ENCODE measurements at regions not wholly inside any gene's neighbourhood (a gene's known extent, or its start where the extent isn't known, plus 50 kb on each side); places are given as distances from the start of the nearest gene placed in this dataset.

- CTCF ChIA-PET = no interaction called here
- H3K9me1 ChIP-seq (replicated peaks; ENCODE audit: control insufficient read depth, extremely low read depth, insufficient read depth, low read length) = no peaks in the 10 kb centered on the region
- H3K27ac ChIP-seq (ENCODE audit: insufficient read depth, low read depth, low read length) = no peak overlapping the region
- POLR2A ChIA-PET = no interaction called here
- H2AFZ ChIP-seq (ENCODE audit: low read depth, low read length) = no peak overlapping the region
- H4K20me1 ChIP-seq (replicated peaks; ENCODE audit: control insufficient read depth, extremely low read depth, insufficient read depth, low read length) = no peaks in the 10 kb centered on the region
- FAIRE-seq = no peak
- no TSS peak for BruUV-seq (replicated peaks)
- H3K79me2 ChIP-seq (ENCODE audit: control insufficient read depth, insufficient read depth, low read length) = no peaks in the 10 kb centered on the region
- no peaks in the 10 kb centered on the region for H3K27me3 ChIP-seq (ENCODE audit: control insufficient read depth in 2 of 2, insufficient read depth in 2 of 2, low read length in 2 of 2)
- no peaks in the 10 kb centered on the region for H3K9me3 ChIP-seq (replicated peaks; ENCODE audit: control insufficient read depth, insufficient read depth, low read length)
- H3K36me3 ChIP-seq (ENCODE audit: control insufficient read depth in 2 of 2, extremely low read depth in 1 of 2, insufficient read depth in 2 of 2, low read length in 2 of 2) = no peaks in the 10 kb centered on the region
- dilution Hi-C loops (cut with MboI; ENCODE audit: extremely low pct_ligation_motif_present, low sequenced_read_pairs) = no loop called here
- no peaks in the 10 kb centered on the region for H3K4me1 ChIP-seq (ENCODE audit: control insufficient read depth, extremely low read depth, insufficient read depth, low read length)
- H3K9ac ChIP-seq (replicated peaks; ENCODE audit: extremely low read depth, insufficient read depth, low read length) = no peak overlapping the region
- no peak overlapping the region for H3K4me3 ChIP-seq (replicated peaks in 1 of 3; ENCODE audit: insufficient read depth in 1 of 3, low read depth in 1 of 3, low read length in 3 of 3)
- intact Hi-C loops (cut with micrococcal nuclease) = no loop called here
- no peak overlapping the region for H3K4me2 ChIP-seq (ENCODE audit: insufficient read depth, low read length)
- no peak for DNase-seq (ENCODE audit: low read depth, low spot score)
- no peak for TF ChIP-seq GATA2 (IDR thresholded peaks at IDR 0.05; ENCODE audit: insufficient read depth, insufficient read length, low read depth, low read length)
Measured at GRCh38 chr6:115783402-115784061, 277.2 kb downstream of the FRK start.

- no peak for TF ChIP-seq POLR2AphosphoS5 (IDR thresholded peaks at IDR 0.05; ENCODE audit: insufficient read depth, low read depth, low read length)
- TF ChIP-seq MAX (IDR thresholded peaks at IDR 0.05; ENCODE audit: insufficient read depth, insufficient read length) = no peak
- TF ChIP-seq JUN (IDR thresholded peaks at IDR 0.05; ENCODE audit: borderline replicate concordance, insufficient read depth, insufficient read length, low read depth) = no peak
- CTCF ChIA-PET = no interaction called here
Measured at GRCh38 chr6:115782612-115783011, 278.1 kb downstream of the FRK start.

More at GRCh38 chr6:115782612-115783011, 278.1 kb downstream of the FRK start:
- Histone ChIP-seq H3K9ac (replicated peaks; ENCODE audit: extremely low read depth, insufficient read depth, low read length) (no peak overlapping the region), H4K20me1 (replicated peaks; ENCODE audit: control insufficient read depth, extremely low read depth, insufficient read depth, low read length) (no peaks in the 10 kb centered on the region), H3K36me3 (ENCODE audit: control insufficient read depth in 2 of 2, extremely low read depth in 1 of 2, insufficient read depth in 2 of 2, low read length in 2 of 2) (no peaks in the 10 kb centered on the region), H3K9me1 (replicated peaks; ENCODE audit: control insufficient read depth, extremely low read depth, insufficient read depth, low read length) (no peaks in the 10 kb centered on the region), H3K27ac (ENCODE audit: insufficient read depth, low read depth, low read length) (no peak overlapping the region), H3K27me3 (ENCODE audit: control insufficient read depth in 2 of 2, insufficient read depth in 2 of 2, low read length in 2 of 2) (no peaks in the 10 kb centered on the region), H2AFZ (ENCODE audit: low read depth, low read length) (no peak overlapping the region), H3K4me1 (ENCODE audit: control insufficient read depth, extremely low read depth, insufficient read depth, low read length) (no peaks in the 10 kb centered on the region), H3K4me2 (ENCODE audit: insufficient read depth, low read length) (no peak overlapping the region), H3K9me3 (replicated peaks; ENCODE audit: control insufficient read depth, insufficient read depth, low read length) (no peaks in the 10 kb centered on the region), H3K79me2 (ENCODE audit: control insufficient read depth, insufficient read depth, low read length) (no peaks in the 10 kb centered on the region), H3K4me3 (replicated peaks in 1 of 3; ENCODE audit: insufficient read depth in 1 of 3, low read depth in 1 of 3, low read length in 3 of 3) (no peak overlapping the region)
- FAIRE-seq = no peak
- intact Hi-C loops (cut with micrococcal nuclease) = no loop called here
- no peak for DNase-seq (ENCODE audit: low read depth, low spot score)
- POLR2A ChIA-PET = no interaction called here
- BruUV-seq (replicated peaks) = no TSS peak
- dilution Hi-C loops (cut with MboI; ENCODE audit: extremely low pct_ligation_motif_present, low sequenced_read_pairs) = no loop called here
